NCI-H1930 (cell line): ENCODE measurements at regions not wholly inside any gene's neighbourhood (a gene's known extent, or its start where the extent isn't known, plus 50 kb on each side); places are given as distances from the start of the nearest gene placed in this dataset.
"Not testable (repeated sequence)": the region's sequence is repeated elsewhere in the genome, so short reads cannot be mapped to it uniquely, and the experiment has no call there.

ENCODE experiments used
- DNase-seq, 2 experiments: peaks; one replicate each; lab custom pipeline; 2025; lab: John Stamatoyannopoulos, UW

- DNase-seq: no peak
These were observed 363.5 kb upstream of the KLHL29 start for GRCh38 chr2:23021311-23022120.

DNA sequence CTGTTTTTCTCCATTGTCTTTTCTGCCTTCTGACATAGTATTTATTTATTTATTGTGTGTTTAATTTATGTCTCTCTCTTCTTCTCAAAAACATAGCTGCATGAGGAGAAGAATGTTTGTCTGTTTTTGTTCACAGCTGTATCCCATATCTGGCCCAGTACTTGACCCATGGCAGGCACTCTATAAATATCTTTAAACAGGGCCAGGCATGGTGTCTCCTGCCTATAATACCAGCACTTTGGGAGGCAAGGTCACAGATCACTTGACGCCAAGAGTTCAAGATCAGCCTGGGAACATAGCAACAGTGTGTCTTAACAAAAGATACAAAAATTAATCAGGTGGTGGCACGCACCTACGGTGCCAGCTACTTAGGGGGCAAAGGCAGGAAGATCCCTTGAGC lies 361.3 kb upstream of the KLHL29 start:
- no peak for DNase-seq

DNA sequence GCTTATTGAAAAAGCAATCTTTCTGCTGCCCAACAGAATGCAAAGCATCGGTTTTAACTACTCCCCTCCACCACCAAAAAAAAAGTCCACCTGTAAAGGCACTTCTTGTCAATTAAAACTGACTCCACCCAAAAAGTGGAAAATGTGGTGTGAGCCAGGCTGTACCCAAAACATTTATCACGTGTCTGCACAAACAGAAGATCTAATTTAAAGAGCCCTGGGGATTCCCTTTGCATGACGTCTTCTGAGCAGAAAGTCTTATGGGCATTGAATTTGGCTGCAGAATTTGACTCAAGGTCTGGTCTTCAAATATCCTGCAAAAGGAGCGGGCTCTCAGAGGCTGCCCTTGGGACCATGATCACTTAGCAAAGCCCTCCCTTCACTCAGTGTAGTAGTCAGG lies 358.3 kb upstream of the KLHL29 start:
- no peak for DNase-seq

DNA sequence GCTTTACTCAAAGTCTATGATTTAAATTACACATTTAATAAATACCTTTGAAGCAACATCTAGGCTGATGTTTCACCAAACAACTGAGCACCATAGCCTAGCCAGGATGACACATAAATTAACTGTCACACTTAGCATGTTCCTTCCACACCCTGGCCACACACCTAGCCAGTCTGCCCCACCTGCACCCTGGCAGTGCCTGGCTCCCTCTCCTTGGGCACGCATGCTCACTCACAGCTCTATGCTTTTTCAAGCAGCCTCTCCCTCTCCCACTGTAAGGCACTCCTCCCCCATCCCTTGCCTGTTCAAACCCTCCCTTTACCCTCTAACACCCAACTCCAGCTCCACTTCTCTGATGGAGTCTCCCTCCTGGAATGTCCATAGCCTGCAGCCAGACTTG lies 357.6 kb upstream of the KLHL29 start:
- no peak for DNase-seq

DNA sequence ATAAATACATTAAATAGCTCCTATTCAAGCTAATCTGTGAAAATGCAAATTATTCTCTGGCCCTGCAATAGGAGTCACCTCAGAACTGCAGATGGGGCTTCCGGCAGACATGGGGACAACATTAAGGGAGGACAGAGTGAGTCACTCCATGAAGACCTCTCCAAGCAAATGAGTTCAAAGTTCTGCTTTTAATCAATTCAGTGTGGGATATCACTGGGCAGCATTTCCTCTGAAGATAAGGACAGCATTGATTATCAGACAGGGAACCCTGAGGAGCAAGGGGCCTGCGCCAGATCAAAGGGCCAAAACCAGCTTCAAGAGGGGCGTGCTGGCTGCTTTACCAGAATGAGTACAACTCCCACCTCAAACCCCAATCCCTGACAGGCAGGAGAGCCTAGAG lies 356.9 kb upstream of the KLHL29 start:
- no peak for DNase-seq

DNA sequence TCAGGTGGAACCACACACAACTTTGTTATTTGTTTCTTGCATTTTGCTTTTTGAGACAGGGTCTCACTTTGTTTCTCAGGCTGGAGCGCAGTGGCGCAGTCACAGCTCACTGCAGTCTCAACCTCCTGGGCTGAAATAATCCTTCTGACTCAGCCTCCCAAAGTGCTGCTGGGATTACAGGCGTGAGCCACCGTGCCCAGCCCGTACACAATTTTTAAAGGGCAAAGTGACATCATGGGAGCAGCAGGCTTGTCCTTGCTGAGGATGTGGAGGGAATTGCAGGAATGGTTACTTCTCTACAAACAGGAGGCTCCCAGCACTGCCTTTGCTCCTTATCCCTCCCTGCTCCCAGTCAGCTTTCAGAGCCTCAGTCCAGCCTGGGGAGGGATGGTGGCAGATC lies 355.9 kb upstream of the KLHL29 start:
- DNase-seq: no peak

DNA sequence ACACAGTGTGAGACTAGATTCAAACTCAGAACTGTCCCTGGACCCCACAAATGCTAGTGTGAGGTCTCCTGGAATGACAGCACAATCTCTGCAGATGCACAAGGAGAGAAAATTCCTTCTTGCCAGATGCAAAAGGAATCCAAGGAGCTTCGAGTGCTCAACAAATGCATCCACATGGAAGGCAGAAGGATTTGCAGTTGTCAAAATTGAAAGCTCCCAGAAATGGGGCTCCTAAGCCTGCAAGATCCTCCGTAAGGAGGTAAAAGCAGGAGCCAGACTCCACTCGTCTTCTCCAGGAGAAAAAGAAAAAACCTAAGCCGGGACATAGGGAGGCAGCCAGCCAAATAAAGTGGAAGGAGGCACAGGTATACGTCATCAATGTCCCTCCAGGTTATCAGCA lies 355.0 kb upstream of the KLHL29 start:
- no peak for DNase-seq

GRCh38 chr2:23034996-23035395 lies 350.0 kb upstream of the KLHL29 start:
- no peak for DNase-seq

DNA sequence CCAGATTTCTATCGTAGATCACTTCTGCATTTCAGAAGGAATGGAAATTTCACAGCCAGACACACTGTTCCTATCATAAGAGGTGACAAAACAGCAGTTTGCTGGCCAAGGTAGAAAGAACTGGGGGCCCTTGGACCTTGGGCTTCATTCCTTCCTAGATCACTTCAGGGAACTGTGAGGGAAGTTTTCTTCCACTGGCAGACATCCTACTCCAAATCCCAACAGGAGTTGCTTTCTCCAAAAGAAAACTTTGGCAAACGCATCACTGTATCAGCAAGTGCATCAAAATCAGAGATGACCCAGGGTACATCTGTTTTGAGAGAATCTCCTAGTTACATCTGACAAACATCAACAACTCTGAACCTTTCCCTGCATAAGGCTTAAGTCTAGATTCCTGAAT lies 348.4 kb upstream of the KLHL29 start:
- DNase-seq: no peak

- no peak for DNase-seq
These were observed 347.4 kb upstream of the KLHL29 start for GRCh38 chr2:23037596-23037995.

DNA sequence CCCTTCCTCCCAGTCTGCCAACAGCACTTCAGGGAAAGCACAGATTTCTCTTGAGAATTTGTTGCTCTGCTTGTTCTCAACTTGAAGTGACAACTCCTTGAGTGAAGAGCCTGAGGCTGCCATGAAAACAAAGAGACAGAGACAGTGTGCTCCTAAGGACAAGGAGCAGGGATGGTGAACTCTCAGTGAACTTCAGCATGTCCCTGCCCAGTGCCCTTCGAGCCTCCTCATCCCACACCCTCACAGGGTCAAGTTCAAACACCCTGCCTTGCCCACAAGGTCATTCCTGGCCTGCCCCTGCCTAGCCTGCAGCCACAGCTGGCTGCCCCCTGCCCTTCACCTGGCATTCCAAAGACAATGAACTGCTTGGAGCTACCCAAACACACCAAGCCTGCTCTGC lies 343.5 kb upstream of the KLHL29 start:
- no peak for DNase-seq

GRCh38 chr2:23042216-23042906 lies 342.6 kb upstream of the KLHL29 start:
- no peak for DNase-seq

DNA sequence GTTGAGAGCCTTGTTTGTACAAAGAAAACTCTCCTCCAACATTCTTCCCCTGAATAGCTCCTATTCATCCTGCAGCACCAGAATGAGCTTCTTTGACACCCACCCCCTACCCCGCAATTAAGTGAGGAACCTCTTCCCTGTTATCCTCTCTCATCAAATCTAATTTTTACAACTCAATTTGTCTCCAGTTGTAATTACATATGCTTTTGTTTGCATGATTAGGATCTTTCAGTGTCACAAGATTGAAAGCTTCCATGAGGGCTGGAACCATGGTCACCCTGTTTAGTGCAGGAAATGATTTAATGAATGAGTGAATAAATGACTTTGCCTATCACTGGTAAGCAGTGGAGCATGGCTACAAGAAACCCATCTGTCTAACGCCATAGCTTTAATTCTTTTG lies 334.6 kb upstream of the KLHL29 start:
- DNase-seq: no peak

- no peak for DNase-seq
These were observed 331.4 kb upstream of the KLHL29 start for GRCh38 chr2:23053601-23054000.

DNA sequence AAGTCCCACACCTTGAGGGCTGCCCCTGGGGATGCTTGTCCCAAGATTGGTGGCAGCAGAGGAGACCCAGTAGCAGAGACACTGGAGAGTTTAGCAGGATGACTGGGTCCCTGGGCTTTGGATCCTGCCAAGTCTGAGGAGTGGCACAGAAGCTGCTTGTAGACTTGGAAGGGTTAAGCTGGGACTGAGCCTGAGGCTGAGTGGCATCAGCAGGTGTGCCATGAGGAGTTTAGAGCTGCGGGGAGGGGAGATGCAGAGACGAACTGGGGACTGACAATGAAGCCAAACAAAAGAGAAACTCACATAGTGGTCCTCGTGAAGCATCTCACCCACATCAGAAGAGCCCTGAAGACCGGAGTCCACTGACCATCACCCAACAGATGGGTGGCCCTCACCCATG lies 329.7 kb upstream of the KLHL29 start:
- no peak for DNase-seq

GRCh38 chr2:23056846-23057245 lies 328.1 kb upstream of the KLHL29 start:
- not testable (repeated sequence) for DNase-seq

DNA sequence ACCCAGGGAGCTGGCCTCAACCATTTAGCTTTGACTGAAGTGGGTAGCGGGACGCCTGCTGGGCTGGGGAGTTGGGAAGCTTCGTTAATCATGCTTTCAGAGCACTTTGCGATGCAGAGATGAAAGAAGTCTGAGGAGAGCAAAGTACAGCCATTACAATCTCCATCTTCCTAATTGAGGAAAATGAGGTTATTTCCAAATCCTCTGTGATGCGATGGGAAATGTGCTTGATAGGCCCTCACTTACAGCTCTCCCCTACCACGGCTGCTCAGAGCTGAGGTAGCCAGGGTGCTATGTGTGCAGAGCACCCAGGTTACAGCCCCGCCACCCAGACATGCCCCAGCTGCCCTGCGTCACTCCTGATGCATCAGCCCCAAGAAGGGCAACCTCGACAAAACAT lies 326.5 kb upstream of the KLHL29 start:
- no peak for DNase-seq

- DNase-seq: no peak
These were observed 319.8 kb upstream of the KLHL29 start for GRCh38 chr2:23065210-23065609.

DNA sequence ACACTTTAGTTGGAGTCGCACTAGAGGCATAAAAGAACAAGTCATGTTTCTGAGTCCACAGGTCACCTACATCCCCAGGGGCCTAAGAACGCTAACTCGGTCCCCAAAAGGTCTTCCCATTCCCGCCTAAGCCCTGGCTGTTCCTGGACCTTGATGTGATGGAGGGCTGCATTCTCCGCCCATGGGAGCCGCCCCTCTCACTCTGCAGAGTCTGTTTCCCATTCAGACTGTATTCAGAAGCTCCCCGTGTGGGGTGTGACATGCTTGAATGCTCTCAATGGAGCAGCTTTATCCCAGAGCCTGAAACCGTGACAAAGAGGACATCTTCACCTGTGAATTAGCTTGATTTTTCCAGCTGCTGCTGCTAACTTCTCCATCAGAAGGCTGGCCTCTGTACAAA lies 319.0 kb upstream of the KLHL29 start:
- no peak for DNase-seq

DNA sequence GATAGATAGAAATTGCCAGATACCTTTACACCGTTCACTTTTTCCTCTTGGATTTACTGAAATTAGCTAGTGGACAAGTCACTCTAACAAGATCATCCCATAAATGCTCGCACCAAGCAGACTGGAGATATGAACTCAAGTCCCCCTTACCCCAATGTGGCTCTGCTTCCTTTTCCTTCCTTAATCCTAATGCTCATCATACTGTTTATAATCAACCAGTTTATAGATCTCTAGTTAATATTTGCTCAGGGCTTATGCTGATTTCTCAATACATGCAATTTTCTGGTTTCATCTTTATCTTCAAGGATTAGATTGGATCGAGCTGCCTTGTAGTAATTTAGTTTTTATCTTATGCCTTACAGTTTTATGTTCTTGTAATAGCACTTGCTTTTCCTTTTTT lies 318.3 kb upstream of the KLHL29 start:
- DNase-seq: no peak

DNA sequence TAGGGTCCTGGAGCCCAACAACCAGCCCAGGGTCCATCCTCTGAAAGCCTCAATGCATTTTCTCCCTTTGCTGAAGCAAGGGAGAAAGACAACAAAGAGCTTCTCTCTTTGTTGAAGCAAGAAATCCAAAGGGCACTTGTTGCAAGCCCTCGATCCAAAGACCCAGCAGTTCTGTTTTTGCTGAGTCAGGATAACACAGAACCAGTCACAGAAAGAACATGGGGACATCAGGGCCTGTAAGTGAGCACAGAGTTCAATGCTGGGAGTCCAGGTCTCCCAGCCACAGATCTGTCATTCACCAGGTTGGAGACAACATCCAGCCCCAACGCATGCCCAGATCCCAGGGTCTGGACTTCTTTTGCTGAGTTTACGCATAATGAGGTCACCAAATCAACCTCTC lies 315.8 kb upstream of the KLHL29 start:
- no peak for DNase-seq

GRCh38 chr2:23069923-23070322 lies 315.1 kb upstream of the KLHL29 start:
- no peak for DNase-seq

- DNase-seq: no peak
These were observed 311.9 kb upstream of the KLHL29 start for GRCh38 chr2:23073056-23073455.

DNA sequence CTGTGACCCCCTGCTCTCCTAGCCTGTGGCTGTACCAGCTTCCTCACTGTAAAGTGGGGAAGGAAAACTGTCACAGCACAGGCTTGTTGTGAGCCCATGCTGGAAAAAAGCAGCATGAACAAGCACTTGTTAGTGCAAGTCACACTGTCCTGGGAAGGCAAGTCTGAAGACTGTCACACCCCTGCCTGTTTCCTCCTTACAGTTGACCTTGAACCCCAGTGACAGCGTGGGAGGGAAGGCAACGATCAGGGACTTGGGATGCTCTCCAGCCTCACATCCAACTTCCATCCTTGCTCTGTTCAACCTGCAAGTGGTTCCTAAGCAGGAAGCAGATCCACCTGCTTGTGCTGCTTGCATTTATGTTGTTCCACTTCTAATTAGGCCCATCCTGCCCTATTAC lies 311.3 kb upstream of the KLHL29 start:
- DNase-seq: no peak
